H9 (cell line): ENCODE measurements at regions not wholly inside any gene's neighbourhood (a gene's known extent, or its start where the extent isn't known, plus 50 kb on each side); places are given as distances from the start of the nearest gene placed in this dataset.

ENCODE experiments used
- DNase-seq: peaks from one replicate; pipeline ENCODE4 v3.0.0-alpha.2; 2017
- H2AFZ ChIP-seq: one replicate; pipeline ENCODE4 v1.6.1; 2013; ENCODE audit warnings: mild to moderate bottlenecking, low read length, control low read depth, moderate library complexity
- H2AK5ac ChIP-seq: 2 replicates; pipeline ENCODE4 v1.6.1; 2013; ENCODE audit warnings: low read length, control low read depth, mixed read lengths; ENCODE audit not compliant: insufficient read length
- H2BK120ac ChIP-seq: one replicate; pipeline ENCODE4 v1.6.1; 2013; ENCODE audit warnings: low read depth, mild to moderate bottlenecking, low read length, control low read depth, inconsistent platforms; ENCODE audit not compliant: poor library complexity, severe bottlenecking
- H2BK12ac ChIP-seq: 2 replicates; pipeline ENCODE4 v1.6.1; 2013; ENCODE audit warnings: low read length, control low read depth, mixed read lengths, low read depth; ENCODE audit not compliant: insufficient read length
- H2BK15ac ChIP-seq: 2 replicates; pipeline ENCODE4 v1.6.1; 2013; ENCODE audit warnings: low read depth, low read length, control low read depth
- H2BK20ac ChIP-seq: one replicate; pipeline ENCODE4 v1.6.1; 2013; ENCODE audit warnings: low read depth, mild to moderate bottlenecking, low read length, control low read depth, inconsistent platforms; ENCODE audit not compliant: poor library complexity, severe bottlenecking
- H2BK5ac ChIP-seq: 2 replicates; pipeline ENCODE4 v1.6.1; 2013; ENCODE audit warnings: low read length, control low read depth, mixed read lengths; ENCODE audit not compliant: insufficient read length
- H3K14ac ChIP-seq: 2 replicates; pipeline ENCODE4 v1.6.1; 2013; ENCODE audit warnings: low read length, control low read depth; ENCODE audit not compliant: insufficient read depth
- H3K18ac ChIP-seq: 2 replicates; pipeline ENCODE4 v1.6.1; 2013; ENCODE audit warnings: low read depth, mild to moderate bottlenecking, mixed read lengths, low read length, control low read depth; ENCODE audit not compliant: insufficient read length
- H3K23ac ChIP-seq: 2 replicates; pipeline ENCODE4 v1.6.1; 2013; ENCODE audit warnings: low read length, control low read depth, mixed read lengths, low read depth; ENCODE audit not compliant: insufficient read length
- H3K23me2 ChIP-seq: 2 replicates; pipeline ENCODE4 v1.6.1; 2013; ENCODE audit warnings: low read depth, mild to moderate bottlenecking, mixed read lengths, low read length, control low read depth; ENCODE audit not compliant: insufficient read length, poor library complexity, severe bottlenecking
- H3K27ac ChIP-seq: 2 replicates; pipeline ENCODE4 v1.5.1; 2013; ENCODE audit warnings: low read length, control low read depth, mixed read lengths, low read depth; ENCODE audit not compliant: insufficient read length
- H3K27me3 ChIP-seq: 2 replicates; pipeline ENCODE4 v1.6.1; 2013; ENCODE audit warnings: low read length, control low read depth, inconsistent platforms; ENCODE audit not compliant: insufficient read depth
- H3K4ac ChIP-seq: 2 replicates; pipeline ENCODE4 v1.6.1; 2013; ENCODE audit warnings: low read depth, mild to moderate bottlenecking, control low read depth, inconsistent platforms, low read length, moderate library complexity
- H3K4me1 ChIP-seq: 2 replicates; pipeline ENCODE4 v1.6.1; 2013; ENCODE audit warnings: low read length, control low read depth, inconsistent platforms; ENCODE audit not compliant: insufficient read depth
- H3K4me2 ChIP-seq: 2 replicates; pipeline ENCODE4 v1.6.1; 2013; ENCODE audit warnings: low read length, control low read depth, mixed read lengths; ENCODE audit not compliant: insufficient read length, insufficient read depth
- H3K56ac ChIP-seq: 2 replicates; pipeline ENCODE4 v1.6.1; 2013; ENCODE audit warnings: low read depth, mild to moderate bottlenecking, mixed read lengths, low read length, control low read depth; ENCODE audit not compliant: insufficient read length
- H3K79me1 ChIP-seq: 2 replicates; pipeline ENCODE4 v1.6.1; 2013; ENCODE audit warnings: low read depth, mild to moderate bottlenecking, moderate library complexity, low read length, control low read depth, inconsistent platforms; ENCODE audit not compliant: insufficient read depth, poor library complexity, severe bottlenecking
- H3K79me2 ChIP-seq: 2 replicates; pipeline ENCODE4 v1.6.1; 2013; ENCODE audit warnings: low read length, control low read depth, inconsistent platforms; ENCODE audit not compliant: insufficient read depth
- H3K9ac ChIP-seq: 2 replicates; pipeline ENCODE4 v1.6.1; 2013; ENCODE audit warnings: low read length, control low read depth, mixed read lengths; ENCODE audit not compliant: insufficient read length; ENCODE audit errors: extremely low read depth
- H3K9me3 ChIP-seq: one replicate; pipeline ENCODE4 v1.6.1; 2013; ENCODE audit warnings: low read depth, low read length, inconsistent platforms; ENCODE audit not compliant: control insufficient read depth
- H3T11ph ChIP-seq: one replicate; pipeline ENCODE4 v1.6.1; 2013; ENCODE audit warnings: mild to moderate bottlenecking, low read length, control low read depth, inconsistent platforms
- H4K20me1 ChIP-seq: one replicate; pipeline ENCODE4 v1.6.1; 2013; ENCODE audit not compliant: control insufficient read depth, insufficient read length, insufficient read depth
- H4K5ac ChIP-seq: 2 replicates; pipeline ENCODE4 v1.6.1; 2013; ENCODE audit warnings: low read depth, mild to moderate bottlenecking, mixed read lengths, low read length, control low read depth; ENCODE audit not compliant: insufficient read length
- H4K8ac ChIP-seq: replicated peaks from 2 replicates; pipeline ENCODE4 v1.6.1; 2013; ENCODE audit warnings: low read length, control low read depth, mixed read lengths, low read depth; ENCODE audit not compliant: insufficient read length
- H4K91ac ChIP-seq: 2 replicates; pipeline ENCODE4 v1.6.1; 2013; ENCODE audit warnings: low read depth, mild to moderate bottlenecking, moderate library complexity, mixed read lengths, low read length, control low read depth; ENCODE audit not compliant: insufficient read length
- H3K27ac Mint-ChIP-seq, 3 experiments: 2 replicates in 2 of 3; 3 replicates in 1 of 3; pipeline ENCODE4 v1.8.0; 2020 to 2021; ENCODE audit warnings: mixed read lengths in 3 of 3, mild to moderate bottlenecking in 1 of 3, moderate library complexity in 1 of 3
- H3K27me3 Mint-ChIP-seq: 2 replicates; pipeline ENCODE4 v1.8.0; 2021; ENCODE audit warnings: low read depth, mild to moderate bottlenecking, moderate library complexity, mixed read lengths
- H3K36me3 Mint-ChIP-seq, 3 experiments: 2 replicates in 2 of 3; 3 replicates in 1 of 3; pipeline ENCODE4 v1.8.0; 2020 to 2021; ENCODE audit warnings: low read depth in 3 of 3, mixed read lengths in 3 of 3; ENCODE audit not compliant: insufficient read depth in 1 of 3
- H3K4me1 Mint-ChIP-seq, 2 experiments: 2 replicates each; pipeline ENCODE4 v1.8.0; 2020; ENCODE audit warnings: mixed read lengths in 2 of 2
- H3K4me3 Mint-ChIP-seq, 2 experiments: 2 replicates in 1 of 2; 3 replicates in 1 of 2; pipeline ENCODE4 v1.8.0; 2020 to 2021; ENCODE audit warnings: mild to moderate bottlenecking in 2 of 2, mixed read lengths in 2 of 2, moderate library complexity in 1 of 2
- H3K9me3 Mint-ChIP-seq, 2 experiments: 2 replicates in 1 of 2; 3 replicates in 1 of 2; pipeline ENCODE4 v1.8.0; 2020; ENCODE audit warnings: mild to moderate bottlenecking in 2 of 2, mixed read lengths in 2 of 2, moderate library complexity in 1 of 2
- CTCF ChIP-seq: fragments of 200-600 bp; sonication (generic); conservative IDR thresholded peaks from 3 replicates; pipeline ENCODE4 v1.8.0; 2021; ENCODE audit warnings: antibody characterized with exemption, mild to moderate bottlenecking

DNA sequence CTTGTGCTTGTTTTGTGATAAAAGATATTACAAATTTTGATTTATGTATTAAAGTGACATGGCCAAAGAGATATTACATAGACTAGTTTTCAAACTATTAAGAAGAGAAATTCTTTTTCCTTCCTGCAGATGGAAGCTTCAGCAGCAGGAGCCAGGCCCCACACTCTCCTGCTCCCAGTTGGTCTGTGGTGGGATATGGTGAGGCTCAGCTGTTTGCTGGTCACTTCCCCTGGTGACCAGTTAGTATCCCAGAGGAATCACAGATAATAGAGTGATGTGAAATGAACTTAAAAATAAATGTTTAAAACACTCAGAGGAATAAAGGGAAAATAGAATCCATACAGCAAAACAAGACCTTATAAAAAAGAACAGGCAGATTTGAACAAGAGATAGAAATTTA, 154.7 kb downstream of the KTN1 start:
- Histone ChIP-seq H3K27me3 (no peaks in the 10 kb centered on the region), H2BK120ac (no peak overlapping the region), H3K79me2 (no peaks in the 10 kb centered on the region), H2AK5ac (no peak overlapping the region), H4K8ac (no peak overlapping the region), H3K4ac (no peak overlapping the region), H3K4me1 (no peaks in the 10 kb centered on the region), H3K23ac (no peak overlapping the region), H3K56ac (no peak overlapping the region), H4K20me1 (no peaks in the 10 kb centered on the region), H3K4me2 (no peak overlapping the region), H4K5ac (no peak overlapping the region), H3K9me3 (no peaks in the 10 kb centered on the region), H2BK12ac (no peak overlapping the region), H3K9ac (no peak overlapping the region), H2BK5ac (no peak overlapping the region), H2BK20ac (no peak overlapping the region), H3K27ac (no peak overlapping the region), H2BK15ac (no peak overlapping the region), H3K23me2 (no peaks in the 10 kb centered on the region), H3K14ac (no peak overlapping the region), H3K18ac (no peak overlapping the region), H3K79me1 (no peaks in the 10 kb centered on the region), H2AFZ (no peak overlapping the region), H4K91ac (no peak overlapping the region), H3T11ph (no peak overlapping the region)
- H3K4me3 Mint-ChIP-seq, result no peak overlapping the region
- no peak for DNase-seq
- H3K27ac Mint-ChIP-seq, result no peak overlapping the region
- peaks cover 2 to 6% of the 10 kb centered on the region in 2 experiments; a peak in 2 of 5 replicates for H3K9me3 Mint-ChIP-seq
- peaks cover 5 to 6% of the 10 kb centered on the region in 2 experiments; a peak in 3 of 4 replicates for H3K4me1 Mint-ChIP-seq
- H3K27me3 Mint-ChIP-seq, result no peaks in the 10 kb centered on the region
- TF ChIP-seq CTCF, result no peak
- no peaks in the 10 kb centered on the region; a peak in 3 of 7 replicates for H3K36me3 Mint-ChIP-seq
